GM19455 (cell line): ENCODE measurements at regions not wholly inside any gene's neighbourhood (a gene's known extent, or its start where the extent isn't known, plus 50 kb on each side); places are given as distances from the start of the nearest gene placed in this dataset.

Experiments used
- ATAC-seq: cut with Tn5 transposase; IDR thresholded peaks from one replicate; pipeline ENCODE4 v1.9.1; 2021; ENCODE audit not compliant: unreplicated experiment

GRCh38 chr17:51540151-51540550 lies 279.8 kb downstream of the UTP18 start:
- ATAC-seq: no peak

GRCh38 chr17:51541215-51541614 lies 280.9 kb downstream of the UTP18 start:
- ATAC-seq: no peak

GRCh38 chr17:51546114-51546513 lies 285.8 kb downstream of the UTP18 start:
- ATAC-seq: no peak

GRCh38 chr17:51548125-51548524 lies 287.8 kb downstream of the UTP18 start:
- ATAC-seq: no peak

- no peak for ATAC-seq
Observed at GRCh38 chr17:51555153-51555552, 294.8 kb downstream of the UTP18 start.

GRCh38 chr17:51559778-51560177 lies 299.4 kb downstream of the UTP18 start:
- ATAC-seq: no peak

- no peak for ATAC-seq
Observed at GRCh38 chr17:51560398-51560797, 300.1 kb downstream of the UTP18 start.

- no peak for ATAC-seq
Observed at GRCh38 chr17:51563961-51564360, 303.6 kb downstream of the UTP18 start.

- ATAC-seq: no peak
Observed at GRCh38 chr17:51572115-51572514, 311.8 kb downstream of the UTP18 start.
